GM18520 (cell line): ENCODE measurements at regions not wholly inside any gene's neighbourhood (a gene's known extent, or its start where the extent isn't known, plus 50 kb on each side); places are given as distances from the start of the nearest gene placed in this dataset.

Source experiments
- ATAC-seq: cut with Tn5 transposase; IDR thresholded peaks from one replicate; pipeline ENCODE4 v1.9.1; 2021; ENCODE audit not compliant: unreplicated experiment

DNA sequence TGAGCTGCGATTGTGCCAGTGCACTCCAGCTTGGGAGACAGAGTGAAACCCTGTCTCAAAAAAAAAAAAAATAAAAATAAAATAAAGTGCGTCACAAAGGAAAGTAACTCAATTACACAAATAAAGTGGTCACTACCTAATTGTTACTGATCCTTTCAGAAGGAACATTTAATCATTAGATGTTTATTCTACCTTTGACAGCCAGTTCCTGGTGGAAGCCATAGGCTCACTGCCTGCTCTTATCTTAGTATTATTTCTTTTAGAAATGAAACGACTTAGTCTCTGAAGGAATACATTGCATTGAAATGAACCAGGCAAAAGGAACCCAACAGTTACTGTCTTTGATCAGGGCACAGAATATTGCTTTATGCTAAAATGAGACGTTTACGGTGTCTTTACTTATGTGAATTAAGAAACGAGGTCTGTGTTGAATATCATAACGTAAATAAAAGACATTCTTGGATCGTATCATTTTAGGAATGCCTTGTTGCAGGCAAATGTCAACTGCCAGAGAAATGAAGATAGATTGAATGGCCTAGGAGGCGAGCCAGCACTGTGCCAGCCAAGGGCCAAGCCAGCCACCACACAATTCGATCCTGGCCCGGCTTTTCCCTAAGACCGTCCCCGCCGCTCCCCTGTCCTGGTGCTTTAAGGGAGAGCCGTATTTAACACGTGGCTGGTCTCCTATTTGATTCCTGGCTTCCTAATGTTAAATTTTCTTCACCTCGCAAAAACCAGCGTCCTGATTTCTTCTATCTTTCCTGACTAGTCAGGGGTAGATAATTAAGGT is 136.7 kb upstream of the GMDS start:
- no peak for ATAC-seq

GRCh38 chr6:2378891-2379652 is 133.7 kb upstream of the GMDS start:
- ATAC-seq, result no peak

- ATAC-seq, result no peak
These were observed 132.7 kb upstream of the GMDS start for GRCh38 chr6:2378046-2378657.

- no peak for ATAC-seq
These were observed 131.3 kb upstream of the GMDS start for GRCh38 chr6:2376429-2377355.

- no peak for ATAC-seq
These were observed 130.0 kb upstream of the GMDS start for GRCh38 chr6:2375443-2375842.

DNA sequence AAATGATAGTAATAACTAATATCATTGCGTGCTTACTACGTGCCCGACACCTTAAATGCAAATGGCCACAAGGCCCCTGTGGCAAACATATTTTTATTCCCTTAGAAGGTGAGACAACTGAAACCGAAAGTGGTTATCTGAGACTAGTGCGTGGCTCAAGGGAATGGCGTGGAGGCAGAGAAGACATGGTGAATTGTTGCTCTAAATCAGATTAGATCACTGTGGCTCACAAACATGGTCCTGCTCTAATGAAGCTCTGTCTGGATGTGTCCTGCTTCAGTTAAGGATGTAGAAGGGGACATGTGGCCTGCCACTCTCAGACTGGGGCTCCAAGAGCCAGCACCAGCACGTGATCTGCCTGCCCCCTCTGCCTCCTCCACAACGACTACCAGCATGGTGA is 124.2 kb upstream of the GMDS start:
- no peak for ATAC-seq

GRCh38 chr6:2363211-2363610 is 117.8 kb upstream of the GMDS start:
- no peak for ATAC-seq

DNA sequence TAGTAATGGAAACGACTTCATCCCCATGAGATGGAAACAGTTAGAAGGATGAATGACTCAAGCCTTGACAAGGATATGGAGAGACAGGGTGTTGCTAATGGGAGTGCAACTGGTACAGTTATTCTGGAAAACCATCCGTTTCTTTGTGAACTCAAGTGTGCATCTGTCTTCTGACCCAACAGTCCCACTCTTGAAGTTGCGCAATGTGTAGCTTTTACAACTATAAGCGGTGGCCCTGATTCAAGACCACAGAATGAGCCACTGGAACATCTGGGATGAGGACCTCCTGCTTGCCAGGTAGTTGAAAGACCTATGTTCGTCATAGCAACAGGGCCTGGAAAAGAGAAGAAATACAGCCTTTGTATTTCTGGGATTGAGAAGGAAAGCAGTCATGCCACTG is 115.8 kb upstream of the GMDS start:
- ATAC-seq, result no peak

GRCh38 chr6:2360716-2361115 is 115.3 kb upstream of the GMDS start:
- ATAC-seq, result no peak

- ATAC-seq, result no peak
These were observed 114.7 kb upstream of the GMDS start for GRCh38 chr6:2360126-2360525.

GRCh38 chr6:2355150-2355549 is 109.7 kb upstream of the GMDS start:
- ATAC-seq, result no peak

DNA sequence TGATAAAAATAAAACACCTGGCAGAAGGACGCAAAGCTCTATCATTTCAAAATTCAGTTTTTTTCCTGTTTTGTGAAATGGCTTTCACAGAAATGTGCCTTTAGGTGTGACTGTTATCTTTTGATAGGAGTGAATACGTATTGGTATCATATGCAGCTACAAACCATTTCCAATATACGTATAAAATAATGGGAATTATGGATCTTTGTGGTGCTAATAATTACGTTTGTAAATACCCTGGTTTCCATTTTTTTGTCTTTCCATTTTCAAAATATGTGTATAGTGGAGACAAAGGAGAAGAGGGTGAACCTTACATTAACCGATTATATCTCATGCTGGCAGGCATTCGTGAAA is 108.7 kb upstream of the GMDS start:
- no peak for ATAC-seq

- ATAC-seq, result no peak
These were observed 108.2 kb upstream of the GMDS start for GRCh38 chr6:2353412-2354137.

DNA sequence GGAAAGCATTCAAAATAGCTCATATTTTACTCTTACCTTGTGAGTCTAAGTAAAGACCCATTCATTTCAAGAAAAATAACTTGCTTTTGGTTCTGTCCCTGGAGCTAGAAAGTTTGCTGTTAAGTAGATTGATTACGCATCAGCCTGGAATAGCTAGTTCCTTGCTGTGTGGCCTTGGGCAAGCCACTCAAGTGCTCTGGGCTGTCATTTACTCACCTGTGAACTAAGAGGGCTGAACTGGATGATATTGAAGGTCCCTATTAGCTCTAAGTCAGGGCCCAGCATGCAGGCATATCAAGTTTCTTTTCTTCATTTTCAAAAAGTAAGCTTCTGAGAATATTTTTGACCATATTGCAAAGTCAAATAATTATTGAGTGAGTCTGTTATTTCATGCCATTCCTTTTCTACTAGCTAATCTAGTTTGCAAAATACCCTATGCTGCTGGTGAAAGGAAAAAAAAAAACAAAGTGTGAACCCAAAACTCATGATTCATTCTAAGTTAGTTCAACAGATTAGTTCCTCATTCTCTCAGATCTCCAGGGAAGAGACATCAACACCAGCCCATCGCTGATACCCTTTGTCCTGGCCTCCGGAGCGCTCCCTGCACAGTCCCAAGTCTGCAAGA is 106.5 kb upstream of the GMDS start:
- ATAC-seq, result no peak

DNA sequence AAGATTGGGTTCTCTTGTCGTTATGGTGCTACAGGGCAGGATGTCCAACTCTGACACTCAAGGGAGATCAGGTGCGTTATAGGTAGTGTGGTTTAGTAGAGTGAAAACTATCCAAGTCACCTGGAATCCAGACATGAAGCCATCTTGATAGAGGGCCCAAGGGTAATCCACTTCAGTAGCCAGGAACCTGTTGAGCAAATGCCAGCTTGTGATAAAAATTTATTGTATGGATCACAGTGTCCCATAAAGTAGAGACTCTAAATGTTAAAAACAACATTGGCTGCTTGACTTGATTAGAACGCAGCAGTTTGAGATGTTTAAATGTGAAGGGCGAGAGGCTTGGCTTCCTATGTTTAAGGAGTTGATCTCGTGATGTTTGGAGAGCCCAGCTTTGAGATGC is 105.7 kb upstream of the GMDS start:
- ATAC-seq, result no peak

GRCh38 chr6:2346078-2346477 is 100.7 kb upstream of the GMDS start:
- ATAC-seq, result no peak

GRCh38 chr6:2344319-2344905 is 99.0 kb upstream of the GMDS start:
- ATAC-seq, result no peak

GRCh38 chr6:2327591-2327990 is 82.2 kb upstream of the GMDS start:
- no peak for ATAC-seq

- ATAC-seq, result no peak
These were observed 79.0 kb upstream of the GMDS start for GRCh38 chr6:2324166-2324953.
